ENCODE measurements at regions not wholly inside any gene's neighbourhood (a gene's known extent, or its start where the extent isn't known, plus 50 kb on each side); places are given as distances from the start of the nearest gene placed in this dataset.
"Not testable (repeated sequence)": the region's sequence is repeated elsewhere in the genome, so short reads cannot be mapped to it uniquely, and the experiment has no call there.

DNA sequence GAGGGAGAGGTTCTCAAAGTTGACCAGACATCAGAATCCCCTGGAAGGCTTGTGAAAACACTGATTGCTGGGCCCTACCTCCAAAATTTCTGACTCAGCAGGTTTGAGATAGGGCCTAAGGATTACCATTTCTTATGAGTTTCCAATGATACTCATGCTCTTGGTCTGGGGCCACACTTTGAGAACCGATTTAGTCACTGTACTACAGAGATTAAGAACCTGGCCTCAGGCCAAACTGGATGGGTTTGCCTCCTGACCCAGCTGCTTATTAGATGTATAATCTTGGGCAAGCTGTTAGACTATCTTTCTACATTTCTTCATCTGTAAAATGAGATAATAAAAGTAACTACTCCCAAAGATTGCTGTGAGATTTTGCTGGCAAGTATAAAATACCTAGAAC, 77.1 kb upstream of the SCIN start:
- DNase-seq (ENCODE audit: extremely low read depth, low read depth), result no peak
- TF ChIP-seq, protein P1, sequence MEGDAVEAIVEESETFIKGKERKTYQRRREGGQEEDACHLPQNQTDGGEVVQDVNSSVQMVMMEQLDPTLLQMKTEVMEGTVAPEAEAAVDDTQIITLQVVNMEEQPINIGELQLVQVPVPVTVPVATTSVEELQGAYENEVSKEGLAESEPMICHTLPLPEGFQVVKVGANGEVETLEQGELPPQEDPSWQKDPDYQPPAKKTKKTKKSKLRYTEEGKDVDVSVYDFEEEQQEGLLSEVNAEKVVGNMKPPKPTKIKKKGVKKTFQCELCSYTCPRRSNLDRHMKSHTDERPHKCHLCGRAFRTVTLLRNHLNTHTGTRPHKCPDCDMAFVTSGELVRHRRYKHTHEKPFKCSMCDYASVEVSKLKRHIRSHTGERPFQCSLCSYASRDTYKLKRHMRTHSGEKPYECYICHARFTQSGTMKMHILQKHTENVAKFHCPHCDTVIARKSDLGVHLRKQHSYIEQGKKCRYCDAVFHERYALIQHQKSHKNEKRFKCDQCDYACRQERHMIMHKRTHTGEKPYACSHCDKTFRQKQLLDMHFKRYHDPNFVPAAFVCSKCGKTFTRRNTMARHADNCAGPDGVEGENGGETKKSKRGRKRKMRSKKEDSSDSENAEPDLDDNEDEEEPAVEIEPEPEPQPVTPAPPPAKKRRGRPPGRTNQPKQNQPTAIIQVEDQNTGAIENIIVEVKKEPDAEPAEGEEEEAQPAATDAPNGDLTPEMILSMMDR (IDR thresholded peaks at IDR 0.05; ENCODE audit: low read depth, low read length), result no peak

DNA sequence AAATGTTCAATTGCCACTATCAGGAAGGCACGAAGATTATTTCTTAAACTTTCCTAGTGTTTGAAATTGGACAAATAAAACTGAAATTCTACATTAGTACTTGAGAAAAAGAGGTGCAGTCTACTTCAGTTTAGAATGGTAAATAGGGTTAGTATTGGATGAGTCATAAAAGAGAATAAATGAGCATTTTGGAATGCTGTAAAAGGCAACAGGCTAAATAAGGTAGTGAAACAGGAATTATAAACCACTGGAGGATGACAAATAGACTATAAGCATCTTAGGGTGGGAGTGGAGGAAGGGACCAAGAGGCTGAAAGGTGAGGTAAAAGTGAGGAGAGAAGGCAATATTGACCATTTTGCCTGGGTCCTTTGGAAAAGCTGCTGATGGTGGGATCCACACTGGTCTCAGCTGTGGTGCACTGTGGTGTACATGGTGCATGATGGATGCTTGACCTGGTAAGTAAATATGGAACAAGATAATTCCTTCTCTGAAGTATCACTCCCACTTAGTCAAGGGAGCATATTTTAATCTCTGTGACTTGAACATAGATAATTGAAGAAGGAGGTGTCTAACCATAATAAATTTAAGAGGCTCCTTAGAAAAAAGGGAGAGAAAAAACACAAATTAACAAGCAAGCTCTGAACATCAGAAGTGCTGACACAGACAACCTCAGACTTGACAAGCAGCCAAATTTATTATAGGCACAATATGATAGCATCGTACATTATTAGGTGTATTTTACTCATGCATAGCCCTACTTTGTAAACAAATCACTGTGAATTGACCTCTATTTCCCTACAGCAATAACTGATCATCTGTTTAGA, 76.4 kb upstream of the SCIN start:
- no peak for DNase-seq (ENCODE audit: extremely low read depth, low read depth)
- TF ChIP-seq, protein P1 (IDR thresholded peaks at IDR 0.05; ENCODE audit: low read depth, low read length), result no peak

DNA sequence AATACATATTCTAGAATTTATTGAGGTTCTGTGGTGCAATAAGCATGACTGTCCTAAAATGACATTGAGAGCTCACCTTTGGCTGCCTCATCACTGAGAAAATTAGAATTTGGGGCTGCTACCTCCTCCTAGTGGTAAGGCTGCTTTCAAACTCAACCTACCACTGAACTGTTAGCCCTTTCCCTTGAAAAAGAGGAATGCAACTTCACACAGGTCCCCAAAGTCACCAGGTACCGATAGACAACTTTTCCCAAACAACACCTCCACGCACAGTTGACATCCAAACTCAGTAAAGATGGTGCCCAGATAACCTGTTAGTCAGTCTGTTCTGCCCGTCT, 75.9 kb upstream of the SCIN start:
- TF ChIP-seq, protein P1 (IDR thresholded peaks at IDR 0.05; ENCODE audit: low read depth, low read length), result no peak
- no peak for DNase-seq (ENCODE audit: extremely low read depth, low read depth)

DNA sequence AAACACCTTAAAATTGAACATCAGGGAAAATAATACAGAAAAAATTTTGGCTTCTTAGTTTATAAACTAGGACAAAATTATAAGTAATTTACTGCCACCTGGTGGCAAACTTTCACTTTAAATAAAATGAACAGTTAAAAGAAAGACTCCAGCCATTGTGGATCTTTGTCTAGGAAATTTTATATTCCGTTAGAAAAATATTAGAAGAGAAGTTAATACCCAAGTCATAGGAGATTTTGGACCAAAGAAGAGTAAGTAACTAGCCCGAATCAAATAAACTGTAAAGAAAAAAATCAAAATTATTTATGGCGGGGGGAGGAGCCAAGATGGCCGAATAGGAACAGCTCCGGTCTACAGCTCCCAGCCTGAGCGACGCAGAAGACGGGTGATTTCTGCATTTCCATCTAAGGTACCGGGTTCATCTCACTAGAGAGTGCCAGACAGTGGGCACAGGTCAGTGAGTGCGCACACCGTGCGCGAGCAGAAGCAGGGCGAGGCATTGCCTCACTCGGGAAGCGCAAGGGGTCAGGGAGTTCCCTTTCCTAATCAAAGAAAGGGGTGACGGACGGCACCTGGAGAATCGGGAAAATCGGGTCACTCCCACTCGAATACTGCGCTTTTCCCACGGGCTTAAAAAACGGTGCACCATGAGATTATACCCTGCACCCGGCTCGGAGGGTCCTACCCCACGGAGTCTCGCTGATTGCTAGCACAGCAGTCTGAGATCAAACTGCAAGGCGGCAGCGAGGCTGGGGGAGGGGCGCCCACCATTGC, 73.4 kb upstream of the SCIN start:
- not testable (repeated sequence) for DNase-seq (ENCODE audit: extremely low read depth, low read depth)

DNA sequence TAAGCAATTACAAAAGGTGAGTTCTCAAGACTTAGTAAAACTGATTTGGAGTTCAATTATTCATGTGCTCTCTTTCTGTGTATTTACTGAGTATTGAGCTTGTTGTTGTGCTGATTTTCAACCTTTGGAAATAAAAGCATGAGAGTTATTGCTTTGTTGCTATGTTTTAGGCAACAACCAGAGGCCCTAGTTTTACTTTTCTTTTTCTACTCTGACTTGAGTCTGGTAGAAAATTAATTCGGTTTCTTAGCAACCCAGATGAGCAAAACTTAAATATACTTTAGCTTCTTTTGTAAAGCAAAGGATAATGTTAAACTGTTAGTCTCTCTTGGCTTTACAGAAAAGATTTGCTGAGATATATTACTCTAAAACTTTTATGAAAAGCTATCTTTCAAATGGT, 66.4 kb upstream of the SCIN start:
- no peak for DNase-seq (ENCODE audit: extremely low read depth, low read depth)
- TF ChIP-seq, protein P1 (IDR thresholded peaks at IDR 0.05; ENCODE audit: low read depth, low read length), result no peak

More for the DNA sequence above, 73.4 kb upstream of the SCIN start:
- TF ChIP-seq, protein P1 (IDR thresholded peaks at IDR 0.05; ENCODE audit: low read depth, low read length), result peak; percentile 19

DNA sequence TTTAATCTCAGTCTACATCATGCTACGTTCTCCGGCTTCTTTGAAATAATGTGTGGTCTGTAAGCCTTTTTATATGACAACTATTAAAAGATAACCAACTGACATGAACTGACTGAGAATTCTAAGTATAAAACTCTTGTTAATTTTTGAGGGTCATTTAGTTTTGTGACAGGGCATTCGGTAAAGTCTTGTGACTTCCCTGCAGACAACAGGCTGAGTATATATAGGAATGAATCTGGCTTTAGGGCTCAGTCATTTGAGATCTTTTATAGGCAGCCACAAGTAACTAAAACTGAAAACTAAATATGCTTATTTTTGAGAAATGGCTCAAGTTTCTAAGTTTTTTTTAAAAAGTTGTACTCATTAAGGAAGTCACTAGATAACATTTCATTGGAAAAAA, 62.5 kb upstream of the SCIN start:
- DNase-seq (ENCODE audit: extremely low read depth, low read depth), result no peak
- TF ChIP-seq, protein P1 (IDR thresholded peaks at IDR 0.05; ENCODE audit: low read depth, low read length), result no peak

DNA sequence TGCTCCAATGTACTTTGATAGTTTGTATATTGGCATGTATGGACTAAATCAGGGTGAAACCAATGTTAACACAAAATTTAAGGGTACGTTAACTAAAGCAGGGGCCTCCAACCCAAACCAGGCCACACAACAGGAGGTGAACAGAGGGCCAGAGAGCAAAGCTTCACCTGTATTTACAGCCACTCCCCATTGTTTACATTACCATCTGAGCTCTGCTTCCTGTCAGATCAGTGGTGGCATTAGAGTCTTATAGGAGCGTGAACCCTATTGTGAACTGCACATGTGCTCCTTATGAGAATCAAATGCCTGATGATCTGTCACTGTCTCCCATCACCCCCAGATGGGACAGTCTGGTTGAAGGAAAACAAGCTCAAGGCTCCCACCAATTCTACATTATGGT, 62.0 kb upstream of the SCIN start:
- no peak for DNase-seq (ENCODE audit: extremely low read depth, low read depth)
- TF ChIP-seq, protein P1 (IDR thresholded peaks at IDR 0.05; ENCODE audit: low read depth, low read length), result no peak

Data from AG09319 (cell line).